Mucosa of descending colon (tissue), 3 donors: ENCODE measurements at regions not wholly inside any gene's neighbourhood (a gene's known extent, or its start where the extent isn't known, plus 50 kb on each side); places are given as distances from the start of the nearest gene placed in this dataset.

Experiments used
- ATAC-seq: fragments of 200-7000 bp; cut with Tn5 transposase; one replicate; pipeline ENCODE4 v1.9.1; 2020; ENCODE audit warnings: mild to moderate bottlenecking, moderate library complexity
- DNase-seq, 3 donors: peaks; one replicate each; pipeline ENCODE4 v3.0.0-alpha.2; 2020
- H3K36me3 ChIP-seq: fragments of 200-600 bp; one replicate; pipeline ENCODE4 v1.8.0; 2021; ENCODE audit warnings: low read depth, mild to moderate bottlenecking
- H3K4me1 ChIP-seq: fragments of 200-600 bp; one replicate; pipeline ENCODE4 v1.8.0; 2021; ENCODE audit warnings: low read depth, mild to moderate bottlenecking
- H3K4me3 ChIP-seq: fragments of 200-600 bp; one replicate; pipeline ENCODE4 v1.8.0; 2021; ENCODE audit warnings: mild to moderate bottlenecking
- H3K9me3 ChIP-seq: fragments of 200-600 bp; one replicate; pipeline ENCODE4 v1.8.0; 2021; ENCODE audit warnings: mild to moderate bottlenecking
- intact Hi-C, 2 donors: fragments of 100-400 bp; cut with DNase I in 1 of 2; cut with micrococcal nuclease in 1 of 2; formaldehyde crosslinking; loops; one replicate each; pipeline versions ENCODE4 v1.11.0 to v1.11.1; 2022; cut with DNase I, micrococcal nuclease
- TF ChIP-seq, protein P1 (sequence below): fragments of 200-600 bp; IDR thresholded peaks from one replicate; pipeline ENCODE4 v1.8.0; 2022; ENCODE audit warnings: antibody characterized with exemption, mild to moderate bottlenecking
- donor health status: DM: no; HTN: no; CAD: no; lungs with moderate emphysema.
- donor health status: DM: no; HTN: no; CAD: no.
- donor health status: DM: no; HTN: yes; CAD: no.

GRCh38 chr19:31706131-31706530, 356.9 kb upstream of the TSHZ3 start:
- H3K4me1 ChIP-seq: no peaks in the 10 kb centered on the region
- intact Hi-C loops: no loop called here
- no peak overlapping the region for H3K4me3 ChIP-seq
- no peaks in the 10 kb centered on the region for H3K9me3 ChIP-seq
- ATAC-seq (no peak), DNase-seq (no peak)
- no peaks in the 10 kb centered on the region for H3K36me3 ChIP-seq
- TF ChIP-seq, protein P1, sequence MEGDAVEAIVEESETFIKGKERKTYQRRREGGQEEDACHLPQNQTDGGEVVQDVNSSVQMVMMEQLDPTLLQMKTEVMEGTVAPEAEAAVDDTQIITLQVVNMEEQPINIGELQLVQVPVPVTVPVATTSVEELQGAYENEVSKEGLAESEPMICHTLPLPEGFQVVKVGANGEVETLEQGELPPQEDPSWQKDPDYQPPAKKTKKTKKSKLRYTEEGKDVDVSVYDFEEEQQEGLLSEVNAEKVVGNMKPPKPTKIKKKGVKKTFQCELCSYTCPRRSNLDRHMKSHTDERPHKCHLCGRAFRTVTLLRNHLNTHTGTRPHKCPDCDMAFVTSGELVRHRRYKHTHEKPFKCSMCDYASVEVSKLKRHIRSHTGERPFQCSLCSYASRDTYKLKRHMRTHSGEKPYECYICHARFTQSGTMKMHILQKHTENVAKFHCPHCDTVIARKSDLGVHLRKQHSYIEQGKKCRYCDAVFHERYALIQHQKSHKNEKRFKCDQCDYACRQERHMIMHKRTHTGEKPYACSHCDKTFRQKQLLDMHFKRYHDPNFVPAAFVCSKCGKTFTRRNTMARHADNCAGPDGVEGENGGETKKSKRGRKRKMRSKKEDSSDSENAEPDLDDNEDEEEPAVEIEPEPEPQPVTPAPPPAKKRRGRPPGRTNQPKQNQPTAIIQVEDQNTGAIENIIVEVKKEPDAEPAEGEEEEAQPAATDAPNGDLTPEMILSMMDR: no peak

GRCh38 chr19:31706691-31707620, 357.7 kb upstream of the TSHZ3 start:
- no peak overlapping the region for H3K4me3 ChIP-seq
- TF ChIP-seq, protein P1: no peak
- H3K36me3 ChIP-seq: no peaks in the 10 kb centered on the region
- no peak for ATAC-seq
- H3K4me1 ChIP-seq: no peaks in the 10 kb centered on the region
- intact Hi-C loops: no loop called here
- no peak for DNase-seq
- H3K9me3 ChIP-seq: no peaks in the 10 kb centered on the region

DNA sequence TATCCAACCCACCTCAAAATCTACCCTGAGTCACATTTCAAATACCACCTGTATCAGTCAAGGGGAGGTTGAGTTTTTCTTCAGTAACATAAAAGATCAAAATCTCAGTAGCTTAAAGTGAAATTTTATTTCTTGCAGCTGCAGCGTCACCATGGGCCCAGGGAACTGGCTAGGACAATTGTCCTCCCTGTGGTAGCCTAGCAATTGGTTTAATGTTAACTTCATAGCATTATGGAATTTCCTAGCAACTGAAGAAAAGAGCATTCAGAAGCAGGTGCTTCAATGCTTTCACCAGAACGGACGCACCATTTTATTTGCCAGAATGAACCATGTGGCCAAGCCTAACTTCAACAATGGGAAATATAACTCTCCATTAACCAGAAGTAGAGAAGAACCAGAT, 359.3 kb upstream of the TSHZ3 start:
- no peak for DNase-seq
- intact Hi-C loops: no loop called here
- no peaks in the 10 kb centered on the region for H3K36me3 ChIP-seq
- no peaks in the 10 kb centered on the region for H3K4me1 ChIP-seq
- no peak for ATAC-seq
- H3K9me3 ChIP-seq: no peaks in the 10 kb centered on the region
- TF ChIP-seq, protein P1: no peak
- no peak overlapping the region for H3K4me3 ChIP-seq

- TF ChIP-seq, protein P1: no peak
- Histone ChIP-seq H3K4me3 (no peak overlapping the region), H3K36me3 (no peaks in the 10 kb centered on the region), H3K4me1 (no peaks in the 10 kb centered on the region), H3K9me3 (no peaks in the 10 kb centered on the region)
- ATAC-seq (no peak), DNase-seq (no peak)
- intact Hi-C loops: no loop called here
Observed at GRCh38 chr19:31709476-31709875, 360.2 kb upstream of the TSHZ3 start.

DNA sequence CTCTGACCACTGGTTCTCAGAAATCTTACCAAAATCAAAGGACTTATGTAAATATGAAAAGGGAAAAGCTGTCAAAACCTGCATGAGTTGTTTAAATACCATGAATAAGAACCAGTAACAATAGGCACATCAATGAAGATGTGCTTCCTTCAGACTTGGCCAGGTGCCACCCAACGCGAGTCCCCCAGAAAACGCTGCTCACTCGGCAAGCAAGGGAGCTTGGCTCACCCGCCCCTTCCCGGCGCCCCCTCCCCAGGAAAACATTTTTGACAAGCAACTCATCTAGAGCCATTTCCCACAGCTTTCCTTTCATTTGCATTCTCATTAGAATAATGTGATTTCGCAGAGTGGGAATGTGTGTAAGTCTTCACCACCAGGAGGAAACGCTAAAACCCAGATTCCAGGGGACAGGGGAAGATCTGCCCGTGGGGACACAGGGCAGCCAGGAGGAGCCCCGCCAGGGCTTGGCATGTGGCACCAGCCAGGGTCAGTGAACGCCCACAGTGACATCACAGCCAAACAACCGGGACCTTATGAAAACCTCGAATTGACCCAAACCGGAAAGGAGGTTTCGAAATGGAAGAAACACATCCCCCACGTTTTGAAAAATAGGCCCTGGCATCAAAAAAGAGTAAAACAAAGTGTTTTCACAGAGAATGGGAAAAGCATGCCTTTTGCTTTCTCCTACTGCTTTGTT, 366.2 kb upstream of the TSHZ3 start:
- H3K4me3 ChIP-seq: no peak overlapping the region
- no peak for ATAC-seq
- intact Hi-C loops: no loop called here

More for the DNA sequence above, 366.2 kb upstream of the TSHZ3 start:
- TF ChIP-seq, protein P1: no peak
- no peak for DNase-seq
- Histone ChIP-seq H3K9me3 (no peaks in the 10 kb centered on the region), H3K36me3 (no peaks in the 10 kb centered on the region), H3K4me1 (no peaks in the 10 kb centered on the region)
